ENCODE measurements at regions not wholly inside any gene's neighbourhood (a gene's known extent, or its start where the extent isn't known, plus 50 kb on each side); places are given as distances from the start of the nearest gene placed in this dataset.

DNA sequence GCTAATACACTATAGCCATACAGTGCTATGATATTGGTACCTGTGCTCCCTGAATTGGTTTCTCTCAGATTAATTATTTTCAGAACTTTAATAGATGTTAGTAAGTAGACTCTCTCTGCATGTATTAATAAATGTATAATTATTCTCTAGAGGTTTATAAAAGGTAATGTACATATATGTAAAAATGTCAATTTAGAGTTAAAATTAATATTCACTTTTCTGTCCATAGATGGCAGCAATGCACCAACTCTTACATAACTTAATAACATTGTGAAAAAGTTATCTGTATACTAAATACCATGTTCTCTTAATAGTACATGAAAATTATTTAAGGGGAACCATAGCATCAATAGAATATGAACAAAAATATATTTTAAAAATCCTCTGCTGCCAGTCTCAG lies 515.0 kb upstream of the KLHL1 start:
- FAIRE-seq (no peak), DNase-seq (ENCODE audit: low read depth) (peak; percentile 15)
- Histone ChIP-seq H3K4me3 (ENCODE audit: low read depth, low read length) (no peak overlapping the region), H3K36me3 (ENCODE audit: control insufficient read depth, insufficient read depth, low read length) (no peaks in the 10 kb centered on the region), H3K27me3 (ENCODE audit: control insufficient read depth, insufficient read depth, low read length) (no peaks in the 10 kb centered on the region)
- no peak for TF ChIP-seq CTCF (IDR thresholded peaks at IDR 0.05; ENCODE audit: insufficient read depth, low read length, severe bottlenecking)

- no peak overlapping the region for H3K4me3 ChIP-seq (ENCODE audit: low read depth, low read length)
Observed at GRCh38 chr13:70622796-70623195, 514.5 kb upstream of the KLHL1 start.

GRCh38 chr13:70619936-70620335 lies 511.7 kb upstream of the KLHL1 start:
- DNase-seq (ENCODE audit: low read depth) (no peak), FAIRE-seq (no peak)
- TF ChIP-seq CTCF (IDR thresholded peaks at IDR 0.05; ENCODE audit: insufficient read depth, low read length, severe bottlenecking) = no peak
- Histone ChIP-seq H3K36me3 (ENCODE audit: control insufficient read depth, insufficient read depth, low read length) (no peaks in the 10 kb centered on the region), H3K4me3 (ENCODE audit: low read depth, low read length) (no peak overlapping the region), H3K27me3 (ENCODE audit: control insufficient read depth, insufficient read depth, low read length) (no peaks in the 10 kb centered on the region)

More at GRCh38 chr13:70622796-70623195, 514.5 kb upstream of the KLHL1 start:
- DNase-seq (ENCODE audit: low read depth) = no peak
- FAIRE-seq = no peak
- no peak for TF ChIP-seq CTCF (IDR thresholded peaks at IDR 0.05; ENCODE audit: insufficient read depth, low read length, severe bottlenecking)
- Histone ChIP-seq H3K36me3 (ENCODE audit: control insufficient read depth, insufficient read depth, low read length) (no peaks in the 10 kb centered on the region), H3K27me3 (ENCODE audit: control insufficient read depth, insufficient read depth, low read length) (no peaks in the 10 kb centered on the region)

GRCh38 chr13:70616847-70617246 lies 508.6 kb upstream of the KLHL1 start:
- no peaks in the 10 kb centered on the region for H3K27me3 ChIP-seq (ENCODE audit: control insufficient read depth, insufficient read depth, low read length)
- H3K4me3 ChIP-seq (ENCODE audit: low read depth, low read length) = no peak overlapping the region
- DNase-seq (ENCODE audit: low read depth) (no peak), FAIRE-seq (no peak)
- H3K36me3 ChIP-seq (ENCODE audit: control insufficient read depth, insufficient read depth, low read length) = no peaks in the 10 kb centered on the region
- TF ChIP-seq CTCF (IDR thresholded peaks at IDR 0.05; ENCODE audit: insufficient read depth, low read length, severe bottlenecking) = no peak

- H3K36me3 ChIP-seq (ENCODE audit: control insufficient read depth, insufficient read depth, low read length) = no peaks in the 10 kb centered on the region
- peak; percentile 3 for DNase-seq (ENCODE audit: low read depth)
- TF ChIP-seq CTCF (IDR thresholded peaks at IDR 0.05; ENCODE audit: insufficient read depth, low read length, severe bottlenecking) = no peak
- FAIRE-seq = no peak
- no peaks in the 10 kb centered on the region for H3K27me3 ChIP-seq (ENCODE audit: control insufficient read depth, insufficient read depth, low read length)
- H3K4me3 ChIP-seq (ENCODE audit: low read depth, low read length) = no peak overlapping the region
Observed at GRCh38 chr13:70613295-70613694, 505.0 kb upstream of the KLHL1 start.

GRCh38 chr13:70612881-70613280 lies 504.6 kb upstream of the KLHL1 start:
- TF ChIP-seq CTCF (IDR thresholded peaks at IDR 0.05; ENCODE audit: insufficient read depth, low read length, severe bottlenecking) = no peak
- H3K4me3 ChIP-seq (ENCODE audit: low read depth, low read length) = no peak overlapping the region
- no peak for FAIRE-seq

More at GRCh38 chr13:70612881-70613280, 504.6 kb upstream of the KLHL1 start:
- Histone ChIP-seq H3K27me3 (ENCODE audit: control insufficient read depth, insufficient read depth, low read length) (no peaks in the 10 kb centered on the region), H3K36me3 (ENCODE audit: control insufficient read depth, insufficient read depth, low read length) (no peaks in the 10 kb centered on the region)
- DNase-seq (ENCODE audit: low read depth) = no peak

Data from bronchial epithelial cell (primary cell).